Left cardiac atrium (tissue), 4 donors: ENCODE measurements at regions not wholly inside any gene's neighbourhood (a gene's known extent, or its start where the extent isn't known, plus 50 kb on each side); places are given as distances from the start of the nearest gene placed in this dataset.
A peak's percentile ranks its signal among the peaks of the same experiment; 100 is the strongest.
"Not testable (repeated sequence)": the region's sequence is repeated elsewhere in the genome, so short reads cannot be mapped to it uniquely, and the experiment has no call there.

Experiments used
- ATAC-seq, 2 donors: fragments of 200-7000 bp; cut with Tn5 transposase; one replicate each; pipeline ENCODE4 v1.9.1; 2020; ENCODE audit warnings: mild to moderate bottlenecking in 2 of 2, moderate library complexity in 2 of 2
- DNase-seq: peaks from one replicate; pipeline ENCODE4 v3.0.0-alpha.2; 2020
- intact Hi-C, 2 donors: fragments of 100-400 bp; cut with DNase I; formaldehyde crosslinking; loops; one replicate each; pipeline versions ENCODE4 v1.14.1 to v1.15.1; 2022 to 2023
- donor health status: DM: no; HTN: yes; CAD: no.
- donor health status: DM: no; HTN: yes; CAD: no; lungs with severe emphysema.
- donor health status: DM: yes; HTN: yes; CAD: no.
- donor health status: Dilated cardiomyopathy.

- ATAC-seq, result no peak
- intact Hi-C loops, result no loop called here
- no peak for DNase-seq
Measured at GRCh38 chr4:100340512-100341485, 150.5 kb upstream of the DDIT4L start.

GRCh38 chr4:100339870-100340269 is 149.6 kb upstream of the DDIT4L start:
- ATAC-seq, result no peak
- intact Hi-C loops, result no loop called here
- no peak for DNase-seq

GRCh38 chr4:100333491-100333890 is 143.2 kb upstream of the DDIT4L start:
- DNase-seq, intact Hi-C loops, ATAC-seq: not testable (repeated sequence)

- ATAC-seq (peak in 1 of 2 donors; percentile 41), DNase-seq (no peak)
- intact Hi-C loops, result no loop called here
Measured at GRCh38 chr4:100317032-100317864, 127.0 kb upstream of the DDIT4L start.

GRCh38 chr4:100314057-100314456 is 123.8 kb upstream of the DDIT4L start:
- ATAC-seq, result peak in 1 of 2 donors; percentile 30
- intact Hi-C loops, result no loop called here
- DNase-seq, result no peak

- DNase-seq, result no peak
- no peak for ATAC-seq
- intact Hi-C loops, result no loop called here
Measured at GRCh38 chr4:100312615-100313350, 122.5 kb upstream of the DDIT4L start.

GRCh38 chr4:100311181-100311580 is 120.9 kb upstream of the DDIT4L start:
- ATAC-seq, result no peak
- DNase-seq, result no peak
- intact Hi-C loops, result no loop called here

GRCh38 chr4:100306018-100306417 is 115.8 kb upstream of the DDIT4L start:
- DNase-seq (no peak), ATAC-seq (no peak)
- intact Hi-C loops, result no loop called here

- peak in 1 of 2 donors; percentile 20 for ATAC-seq
- intact Hi-C loops, result no loop called here
- no peak for DNase-seq
Measured at GRCh38 chr4:100302061-100303026, 112.1 kb upstream of the DDIT4L start.

GRCh38 chr4:100299046-100299840 is 109.0 kb upstream of the DDIT4L start:
- ATAC-seq (peak; percentile 85 to 91), DNase-seq (no peak)
- intact Hi-C loops, result no loop called here

GRCh38 chr4:100295792-100296191 is 105.5 kb upstream of the DDIT4L start:
- intact Hi-C loops, result no loop called here
- DNase-seq (no peak), ATAC-seq (no peak)

- ATAC-seq (no peak), DNase-seq (no peak)
- intact Hi-C loops, result no loop called here
Measured at GRCh38 chr4:100294356-100294755, 104.1 kb upstream of the DDIT4L start.

- ATAC-seq (no peak), DNase-seq (no peak)
- intact Hi-C loops, result no loop called here
Measured at GRCh38 chr4:100290585-100290984, 100.3 kb upstream of the DDIT4L start.

GRCh38 chr4:100289946-100290345 is 99.7 kb upstream of the DDIT4L start:
- ATAC-seq (no peak), DNase-seq (no peak)
- intact Hi-C loops, result no loop called here

GRCh38 chr4:100289530-100289888 is 99.2 kb upstream of the DDIT4L start:
- ATAC-seq (no peak), DNase-seq (no peak)
- intact Hi-C loops, result no loop called here

- intact Hi-C loops, result no loop called here
- DNase-seq (no peak), ATAC-seq (no peak)
Measured at GRCh38 chr4:100288811-100289529, 98.7 kb upstream of the DDIT4L start.

GRCh38 chr4:100288161-100288560 is 97.9 kb upstream of the DDIT4L start:
- ATAC-seq (no peak), DNase-seq (no peak)
- intact Hi-C loops, result no loop called here
